Activated T-cell treated with anti-CD3 and anti-CD28 coated beads, Interleukin-2, amount 50 U/mL, for 4 hours (primary cell): ENCODE measurements at regions not wholly inside any gene's neighbourhood (a gene's known extent, or its start where the extent isn't known, plus 50 kb on each side); places are given as distances from the start of the nearest gene placed in this dataset.
"Not testable (repeated sequence)": the region's sequence is repeated elsewhere in the genome, so short reads cannot be mapped to it uniquely, and the experiment has no call there.

ENCODE experiments used
- ATAC-seq, 2 donors: fragments of 200-7000 bp; cut with Tn5 transposase; one replicate each; pipeline ENCODE4 v1.10.0; 2021
- DNase-seq: peaks from one replicate; pipeline ENCODE4 v3.0.0-alpha.2; 2020
- H3K27me3 Mint-ChIP-seq: one replicate; pipeline ENCODE4 v1.8.0; 2021; ENCODE audit warnings: low read depth, mixed read lengths
- H3K36me3 Mint-ChIP-seq: one replicate; pipeline ENCODE4 v1.8.0; 2022; ENCODE audit warnings: mixed read lengths; ENCODE audit not compliant: insufficient read depth
- H3K4me1 Mint-ChIP-seq: one replicate; pipeline ENCODE4 v1.8.0; 2021; ENCODE audit warnings: low read depth, mixed read lengths
- H3K4me3 Mint-ChIP-seq: one replicate; pipeline ENCODE4 v1.8.0; 2021; ENCODE audit warnings: mild to moderate bottlenecking, moderate library complexity, mixed read lengths
- H3K9me3 Mint-ChIP-seq: one replicate; pipeline ENCODE4 v1.8.0; 2021; ENCODE audit warnings: mixed read lengths

DNA sequence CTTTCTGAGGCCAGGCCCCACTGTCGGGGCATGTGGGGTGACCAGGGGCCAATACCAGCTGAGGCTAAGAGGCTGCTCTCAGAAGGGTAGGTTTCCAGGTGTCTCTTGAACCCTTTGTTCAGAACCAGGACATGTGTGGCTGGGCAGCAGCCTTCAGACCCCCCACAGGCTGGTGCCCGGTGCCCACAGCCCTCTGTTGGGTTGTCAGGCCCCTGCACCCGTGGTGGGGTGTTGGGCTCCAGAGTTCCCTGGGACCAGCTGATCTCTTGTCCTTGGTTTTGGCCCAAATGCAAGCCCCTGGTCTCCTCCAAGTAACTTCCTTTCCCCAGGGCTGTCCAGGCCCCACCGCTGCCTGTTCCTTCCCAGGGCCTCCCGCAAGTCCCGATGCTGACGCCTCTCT is 226.0 kb downstream of the TMEM121 start:
- not testable (repeated sequence) for H3K36me3 Mint-ChIP-seq, H3K4me3 Mint-ChIP-seq, H3K9me3 Mint-ChIP-seq, H3K4me1 Mint-ChIP-seq, ATAC-seq, H3K27me3 Mint-ChIP-seq, DNase-seq

DNA sequence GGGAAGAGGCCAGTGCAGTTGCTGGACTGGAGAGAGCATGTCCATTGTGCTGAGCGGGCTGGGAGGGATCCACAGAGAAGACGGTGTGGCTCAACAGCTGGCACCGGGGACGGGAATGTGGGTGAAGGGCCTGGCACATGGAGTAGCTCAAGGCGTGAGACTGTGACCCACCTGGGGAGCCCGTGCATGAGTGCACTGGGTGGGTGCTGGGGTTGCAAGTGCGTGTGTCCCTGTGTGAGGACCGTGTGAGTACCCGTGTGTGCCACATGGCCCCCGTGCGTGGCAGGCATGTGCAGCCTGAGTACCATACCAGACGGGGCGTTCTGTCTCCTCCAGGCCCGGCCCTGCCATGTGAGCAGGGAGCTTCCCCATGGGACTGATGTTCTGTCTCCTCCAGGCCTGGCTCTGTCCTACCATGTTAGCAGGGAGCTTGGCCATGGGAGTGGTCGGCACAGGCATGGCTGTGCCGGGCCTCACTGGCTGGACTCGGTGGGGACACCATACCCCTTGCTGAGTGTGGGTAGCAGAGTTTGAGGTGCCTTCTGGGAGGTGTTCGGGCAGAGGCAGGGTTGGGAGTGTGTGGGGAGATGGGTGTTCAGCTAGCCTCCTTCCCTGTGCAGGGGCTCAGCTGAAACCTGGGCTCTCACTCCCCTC is 234.4 kb downstream of the TMEM121 start:
- ATAC-seq (no peak), DNase-seq (no peak)
- no peaks in the 10 kb centered on the region for H3K4me1 Mint-ChIP-seq
- H3K9me3 Mint-ChIP-seq = peaks cover 18% of the 10 kb centered on the region
- H3K36me3 Mint-ChIP-seq = no peaks in the 10 kb centered on the region
- H3K27me3 Mint-ChIP-seq = peaks cover 6% of the 10 kb centered on the region
- H3K4me3 Mint-ChIP-seq = no peak overlapping the region

DNA sequence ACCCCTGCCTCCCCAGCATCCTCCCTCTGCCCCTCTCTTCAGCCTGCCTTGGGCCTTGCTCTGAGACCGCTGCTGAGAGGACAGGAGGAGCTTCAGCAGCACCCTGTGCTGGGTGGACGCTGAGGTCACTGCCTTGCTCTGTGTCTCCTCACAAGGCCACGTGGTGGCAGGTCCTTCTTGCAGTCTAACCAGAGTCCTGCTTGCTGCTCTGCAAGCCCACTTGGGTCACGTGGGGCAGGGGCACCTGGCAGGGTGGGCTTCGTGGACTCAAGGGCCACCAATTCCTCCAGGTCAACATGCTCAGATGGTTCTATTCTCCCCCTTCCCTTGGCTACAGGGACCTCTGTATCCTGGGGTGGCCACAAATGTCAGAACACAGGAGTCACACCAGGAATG is 235.0 kb downstream of the TMEM121 start:
- not testable (repeated sequence) for H3K4me3 Mint-ChIP-seq, DNase-seq, H3K4me1 Mint-ChIP-seq, H3K36me3 Mint-ChIP-seq, ATAC-seq, H3K27me3 Mint-ChIP-seq
- peaks cover 18% of the 10 kb centered on the region for H3K9me3 Mint-ChIP-seq

DNA sequence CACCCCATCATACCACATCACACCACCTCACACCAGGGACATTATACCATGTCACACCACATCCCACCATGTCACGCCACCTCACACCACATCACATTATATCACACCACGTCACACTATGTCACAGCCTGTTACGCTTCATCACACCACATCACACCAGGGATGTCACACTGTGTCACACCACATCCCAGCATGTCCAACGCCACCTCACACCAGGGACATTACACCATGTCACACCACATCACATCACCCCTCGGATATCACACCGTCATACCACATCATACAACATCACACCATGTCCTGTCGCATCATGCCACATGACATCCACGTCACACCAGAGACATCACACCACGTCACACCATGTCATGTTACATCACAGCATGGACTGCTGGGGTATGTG is 235.5 kb downstream of the TMEM121 start:
- ATAC-seq = no peak

DNA sequence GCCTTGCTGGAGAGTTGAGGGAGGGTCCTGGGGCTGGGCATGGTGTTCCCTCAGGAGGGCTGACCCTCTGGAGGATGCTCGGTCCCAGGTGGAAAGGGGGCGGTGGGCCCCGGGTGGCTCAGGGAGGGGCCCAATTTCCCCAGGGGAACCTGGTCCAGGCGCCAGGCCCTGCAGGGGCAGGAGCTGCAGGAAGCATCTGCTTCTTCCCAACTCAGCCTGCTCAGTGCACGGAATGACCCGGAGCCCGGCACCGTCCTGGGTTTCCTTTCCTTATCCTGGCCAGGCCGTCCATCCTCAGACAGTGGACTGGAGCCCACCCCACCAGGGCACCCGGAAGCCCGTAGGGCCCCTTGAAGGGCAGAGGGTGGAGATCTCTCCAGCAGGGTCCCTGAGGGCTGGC is 235.9 kb downstream of the TMEM121 start:
- peaks cover 15% of the 10 kb centered on the region for H3K9me3 Mint-ChIP-seq
- ATAC-seq, H3K27me3 Mint-ChIP-seq, DNase-seq, H3K36me3 Mint-ChIP-seq, H3K4me1 Mint-ChIP-seq, H3K4me3 Mint-ChIP-seq: not testable (repeated sequence)

More for the DNA sequence above, 235.5 kb downstream of the TMEM121 start:
- Mint-ChIP-seq H3K36me3 (no peaks in the 10 kb centered on the region), H3K27me3 (peaks cover 6% of the 10 kb centered on the region), H3K4me3 (no peak overlapping the region), H3K4me1 (no peaks in the 10 kb centered on the region), H3K9me3 (peaks cover 18% of the 10 kb centered on the region)
- DNase-seq = no peak

DNA sequence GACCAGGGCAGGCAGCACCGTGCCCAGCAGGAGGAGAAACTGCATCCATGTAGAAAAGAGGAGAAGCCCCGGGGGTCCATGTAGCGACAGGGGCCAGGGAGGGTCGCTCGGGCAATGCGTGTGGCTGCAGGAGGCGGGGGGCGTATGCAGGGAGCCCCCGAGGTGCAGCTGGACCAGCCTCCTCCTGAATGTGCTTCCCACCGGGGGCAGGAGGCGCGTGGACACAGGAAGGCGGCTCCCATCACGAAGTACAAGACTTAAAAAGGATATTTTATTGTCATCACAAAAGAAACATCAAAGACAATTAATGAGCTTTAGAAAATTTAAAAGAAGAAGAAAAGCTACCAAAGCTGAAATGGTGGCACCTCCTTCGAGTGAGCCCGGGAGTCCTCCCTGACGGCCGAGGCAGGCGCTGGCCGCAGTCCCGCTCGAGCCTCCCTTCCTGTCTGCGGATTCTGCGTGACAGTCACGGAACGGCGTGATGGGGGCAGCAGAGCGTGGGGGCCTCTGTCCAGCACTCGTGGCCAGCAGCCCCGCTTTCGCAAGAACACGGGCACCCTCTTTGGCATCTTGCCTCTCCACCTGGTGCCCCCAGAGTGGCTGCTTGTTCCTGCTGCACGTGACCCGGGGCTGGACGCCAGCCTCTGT is 238.0 kb downstream of the TMEM121 start:
- H3K9me3 Mint-ChIP-seq, H3K4me3 Mint-ChIP-seq, H3K36me3 Mint-ChIP-seq, ATAC-seq, H3K27me3 Mint-ChIP-seq, H3K4me1 Mint-ChIP-seq, DNase-seq: not testable (repeated sequence)

DNA sequence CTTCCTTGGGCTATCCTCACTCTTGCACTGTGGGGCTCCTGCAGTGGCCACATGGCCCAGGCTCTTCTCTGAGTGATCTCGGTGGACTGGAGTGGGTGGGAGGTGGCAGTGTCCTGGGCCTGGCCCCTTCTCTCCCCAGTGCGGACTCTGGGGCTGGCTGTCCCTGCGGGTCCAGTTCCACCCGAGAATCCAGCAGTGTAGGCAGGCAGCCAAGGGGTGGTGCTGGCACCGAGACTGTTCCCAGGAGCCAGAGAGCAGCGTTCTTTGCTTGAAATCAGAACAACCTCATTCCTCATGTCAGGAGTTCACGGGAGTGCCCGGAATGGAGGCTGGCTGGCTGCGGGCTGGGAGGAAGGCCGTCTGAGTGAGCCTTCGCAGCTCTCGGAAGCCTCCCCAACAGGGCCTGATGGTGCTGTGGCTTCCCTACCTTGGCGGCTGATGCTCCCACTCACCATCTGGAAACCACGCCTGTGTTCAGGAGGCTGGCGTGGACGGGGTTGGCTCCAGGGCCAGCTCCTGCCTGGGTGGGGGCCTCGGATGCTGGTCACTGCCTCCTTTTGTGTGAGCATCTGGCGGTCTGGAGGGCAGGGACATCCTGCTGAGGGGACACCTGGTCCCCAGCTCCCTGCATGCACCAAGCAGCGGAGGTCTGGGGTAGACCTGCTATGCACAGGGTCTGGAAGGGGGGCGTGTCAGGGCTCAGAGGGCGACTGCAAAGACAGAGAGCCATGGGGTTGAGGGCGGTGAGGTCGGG is 238.9 kb downstream of the TMEM121 start:
- not testable (repeated sequence) for DNase-seq, H3K4me1 Mint-ChIP-seq, H3K36me3 Mint-ChIP-seq, ATAC-seq, H3K27me3 Mint-ChIP-seq, H3K9me3 Mint-ChIP-seq, H3K4me3 Mint-ChIP-seq

DNA sequence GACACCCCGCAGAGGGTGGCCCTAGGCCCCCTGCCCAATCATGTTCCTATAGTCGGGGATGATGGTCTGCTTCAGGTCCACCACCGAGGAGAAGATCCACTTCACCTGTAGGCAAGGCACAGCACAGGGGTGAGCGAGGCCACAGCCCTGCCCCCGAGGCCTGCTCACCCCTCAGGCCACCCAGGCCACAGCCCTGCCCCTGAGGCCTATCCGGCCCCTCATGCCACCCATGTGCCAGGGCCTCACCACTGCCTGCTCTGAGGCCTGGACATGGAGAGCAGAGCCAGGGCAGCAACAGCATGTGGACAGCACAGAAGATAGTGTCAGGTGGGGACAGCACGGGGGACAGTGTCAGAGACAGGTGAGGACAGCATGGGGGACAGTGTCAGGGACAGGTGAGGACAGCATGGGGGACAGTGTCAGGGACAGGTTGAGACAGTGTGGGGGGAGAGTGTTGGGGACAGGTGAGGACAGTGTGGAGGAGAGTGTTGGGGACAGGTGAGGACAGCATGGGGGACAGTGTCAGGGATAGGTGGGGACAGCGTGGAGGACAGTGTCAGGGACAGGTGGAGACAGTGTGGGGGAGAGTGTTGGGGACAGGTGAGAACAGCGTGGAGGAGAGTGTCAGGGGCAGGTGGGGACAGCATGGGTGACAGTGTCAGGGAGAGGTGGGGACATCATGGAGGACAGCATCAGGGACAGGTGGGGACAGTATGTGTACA is 239.7 kb downstream of the TMEM121 start:
- DNase-seq (no peak), ATAC-seq (no peak)
- Mint-ChIP-seq H3K27me3 (peaks cover 4% of the 10 kb centered on the region), H3K4me1 (no peaks in the 10 kb centered on the region), H3K36me3 (no peaks in the 10 kb centered on the region), H3K9me3 (no peaks in the 10 kb centered on the region), H3K4me3 (no peak overlapping the region)

DNA sequence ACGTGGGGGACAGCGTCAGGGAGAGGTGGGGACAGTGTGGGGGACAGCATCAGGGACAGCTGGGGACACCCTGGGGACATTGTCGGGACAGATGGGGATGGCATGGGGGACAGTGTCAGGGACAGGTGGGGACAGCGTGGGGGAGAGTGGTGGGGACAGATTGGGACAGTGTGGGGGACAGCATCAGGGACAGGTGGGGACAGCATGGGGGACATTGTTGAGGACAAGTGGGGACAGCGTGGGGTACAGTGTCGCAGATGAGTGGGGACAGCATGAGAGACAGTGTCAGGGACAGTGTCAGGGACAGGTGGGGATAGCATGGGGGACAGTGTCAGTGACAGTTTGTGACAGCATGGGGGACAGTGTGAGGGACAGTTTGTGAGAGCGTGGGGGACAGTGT is 240.9 kb downstream of the TMEM121 start:
- no peaks in the 10 kb centered on the region for H3K9me3 Mint-ChIP-seq
- ATAC-seq (no peak), DNase-seq (no peak)
- H3K27me3 Mint-ChIP-seq = no peaks in the 10 kb centered on the region
- H3K4me3 Mint-ChIP-seq = no peak overlapping the region
- no peaks in the 10 kb centered on the region for H3K36me3 Mint-ChIP-seq
- H3K4me1 Mint-ChIP-seq = no peaks in the 10 kb centered on the region

DNA sequence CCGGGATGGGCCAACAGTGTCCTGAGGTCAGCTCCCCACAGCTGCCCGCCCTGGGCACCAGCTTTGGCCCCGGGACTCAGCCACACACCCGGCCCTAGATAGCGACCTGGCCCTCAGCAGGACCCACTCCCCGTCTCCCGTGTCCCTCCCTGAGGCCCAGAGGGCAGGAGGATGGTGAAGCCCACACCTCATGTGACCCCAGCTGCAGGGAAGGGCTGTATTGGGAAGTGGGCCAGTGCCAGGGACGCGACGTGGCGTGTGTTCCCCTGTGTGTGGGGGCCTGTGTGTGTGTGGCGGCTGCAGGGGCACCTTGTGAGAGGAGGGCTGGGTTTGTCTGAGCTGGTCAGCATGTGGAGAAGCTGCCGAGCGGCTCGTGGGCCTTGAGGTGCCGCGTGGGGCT is 241.7 kb downstream of the TMEM121 start:
- not testable (repeated sequence) for H3K9me3 Mint-ChIP-seq, H3K4me3 Mint-ChIP-seq, H3K4me1 Mint-ChIP-seq, DNase-seq, ATAC-seq, H3K36me3 Mint-ChIP-seq, H3K27me3 Mint-ChIP-seq

DNA sequence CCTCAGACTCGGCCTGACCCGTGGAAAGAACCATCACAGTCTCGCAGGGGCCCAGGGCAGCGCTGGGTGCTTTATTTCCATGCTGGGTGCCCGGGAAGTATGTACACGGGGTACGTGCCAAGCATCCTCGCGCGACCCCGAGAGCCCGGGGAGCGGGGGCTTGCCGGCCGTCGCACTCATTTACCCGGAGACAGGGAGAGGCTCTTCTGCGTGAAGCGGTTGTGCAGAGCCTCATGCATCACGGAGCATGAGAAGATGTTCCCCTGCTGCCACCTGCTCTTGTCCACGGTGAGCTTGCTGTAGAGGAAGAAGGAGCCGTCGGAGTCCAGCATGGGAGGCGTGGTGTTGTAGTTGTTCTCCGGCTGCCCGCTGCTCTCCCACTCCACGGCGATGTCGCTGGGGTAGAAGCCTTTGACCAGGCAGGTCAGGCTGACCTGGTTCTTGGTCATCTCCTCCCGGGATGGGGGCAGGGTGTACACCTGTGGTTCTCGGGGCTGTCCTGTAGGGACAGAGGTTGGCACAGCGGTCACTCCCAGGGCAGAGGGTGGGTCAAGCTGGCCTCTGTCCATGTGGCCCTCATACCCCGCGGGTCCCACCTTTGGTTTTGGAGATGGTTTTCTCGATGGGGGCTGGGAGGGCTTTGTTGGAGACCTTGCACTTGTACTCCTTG is 242.8 kb downstream of the TMEM121 start:
- not testable (repeated sequence) for H3K4me1 Mint-ChIP-seq, H3K36me3 Mint-ChIP-seq, DNase-seq, H3K9me3 Mint-ChIP-seq, H3K27me3 Mint-ChIP-seq, H3K4me3 Mint-ChIP-seq, ATAC-seq

DNA sequence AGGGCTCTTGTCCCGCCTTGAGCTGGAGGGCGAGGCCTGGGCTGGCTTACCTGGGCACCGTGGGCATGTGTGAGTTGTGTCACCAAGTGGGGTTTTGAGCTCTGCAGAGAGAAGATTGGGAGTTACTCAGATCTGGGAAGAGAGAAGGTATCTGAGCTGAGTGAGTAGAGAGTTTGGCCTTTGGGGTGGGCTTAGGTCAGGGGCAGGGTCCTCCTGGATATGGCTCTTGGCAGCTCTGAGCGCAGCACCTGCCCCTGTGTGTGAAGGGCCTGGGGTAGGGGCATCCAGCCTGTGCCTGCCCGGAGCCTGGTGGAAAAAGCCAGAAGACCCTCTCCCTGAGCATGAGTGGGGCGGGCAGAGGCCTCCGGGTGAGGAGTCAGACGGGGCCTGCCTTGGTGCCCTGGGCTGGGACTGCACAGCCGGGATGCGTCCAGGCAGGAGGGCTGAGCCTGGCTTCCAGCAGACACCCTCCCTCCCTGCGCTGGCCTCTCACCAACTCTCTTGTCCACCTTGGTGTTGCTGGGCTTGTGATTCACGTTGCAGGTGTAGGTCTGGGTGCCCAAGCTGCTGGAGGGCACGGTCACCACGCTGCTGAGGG is 244.3 kb downstream of the TMEM121 start:
- not testable (repeated sequence) for DNase-seq, H3K36me3 Mint-ChIP-seq, H3K4me1 Mint-ChIP-seq, H3K9me3 Mint-ChIP-seq, H3K27me3 Mint-ChIP-seq, H3K4me3 Mint-ChIP-seq, ATAC-seq

DNA sequence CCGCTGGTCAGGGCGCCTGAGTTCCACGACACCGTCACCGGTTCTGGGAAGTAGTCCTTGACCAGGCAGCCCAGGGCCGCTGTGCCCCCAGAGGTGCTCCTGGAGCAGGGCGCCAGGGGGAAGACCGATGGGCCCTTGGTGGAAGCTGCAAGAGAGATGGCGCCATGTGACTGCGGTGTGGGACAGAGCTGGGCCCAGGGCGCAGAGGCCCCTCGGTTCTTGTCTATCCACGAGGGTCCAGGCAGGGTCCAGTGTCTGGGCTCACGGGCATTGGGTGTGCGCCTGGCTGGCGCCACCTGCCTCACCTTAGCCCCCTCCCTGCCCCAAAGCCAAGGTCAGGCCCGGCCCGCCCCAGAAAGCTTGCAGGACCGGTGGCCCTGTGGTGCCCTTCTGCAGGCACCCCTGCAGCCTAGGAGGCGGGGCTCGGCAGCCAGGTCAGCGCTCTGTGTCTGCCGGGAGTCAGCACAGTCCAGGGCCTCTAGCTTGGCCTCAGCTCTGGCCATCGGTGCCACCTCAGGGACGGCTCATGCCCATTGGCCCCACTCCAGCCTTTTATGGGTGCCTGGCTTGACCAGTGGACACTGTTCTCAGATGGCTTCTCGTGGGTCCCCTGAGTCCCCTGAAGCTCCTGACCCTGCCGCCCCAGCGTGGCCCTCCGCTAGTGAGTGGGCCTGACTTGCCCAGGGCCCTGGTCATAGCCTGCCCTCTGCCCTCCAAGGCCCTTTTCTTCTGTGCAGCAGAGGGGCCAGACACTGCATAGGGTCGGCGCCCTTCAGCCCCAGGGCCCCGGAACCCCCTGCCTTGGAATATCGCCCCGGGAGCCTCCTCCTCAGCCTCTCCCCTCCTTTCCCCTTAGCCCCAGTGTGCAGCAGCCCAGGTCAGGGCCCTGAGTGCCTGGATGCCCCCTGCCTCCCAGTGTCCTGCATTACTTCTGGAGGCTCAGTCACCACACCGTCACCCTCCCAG is 245.2 kb downstream of the TMEM121 start:
- DNase-seq, H3K4me1 Mint-ChIP-seq, H3K27me3 Mint-ChIP-seq, H3K36me3 Mint-ChIP-seq, H3K4me3 Mint-ChIP-seq, H3K9me3 Mint-ChIP-seq: not testable (repeated sequence)
- ATAC-seq = peak in 1 of 2 donors; percentile 42
